ENCODE measurements at regions not wholly inside any gene's neighbourhood (a gene's known extent, or its start where the extent isn't known, plus 50 kb on each side); places are given as distances from the start of the nearest gene placed in this dataset.
"Not testable (repeated sequence)": the region's sequence is repeated elsewhere in the genome, so short reads cannot be mapped to it uniquely, and the experiment has no call there.

GRCh38 chr5:165029099-165029870 lies 1523.9 kb downstream of the MAT2B start:
- Histone ChIP-seq H3K27me3 (ENCODE audit: control insufficient read depth in 5 of 5, insufficient read depth in 4 of 5, low read length in 5 of 5) (no peaks in the 10 kb centered on the region), H3K36me3 (ENCODE audit: control insufficient read depth in 5 of 5, insufficient read depth in 5 of 5, low read length in 5 of 5) (no peaks in the 10 kb centered on the region), H3K4me3 (ENCODE audit: low read depth in 1 of 5, low read length in 5 of 5) (no peak overlapping the region), H3K9ac (ENCODE audit: low read length in 5 of 5) (no peak overlapping the region), H3K27ac (ENCODE audit: low read depth, low read length) (no peak overlapping the region), H3K9me3 (ENCODE audit: control insufficient read depth in 5 of 5, low read length in 5 of 5) (peaks cover 0 to 2% (median 0%) of the 10 kb centered on the region in 5 donors), H3K4me1 (ENCODE audit: control insufficient read depth in 5 of 5, insufficient read depth in 5 of 5, low read length in 5 of 5) (no peaks in the 10 kb centered on the region)

- Histone ChIP-seq H3K9me3 (ENCODE audit: control insufficient read depth in 5 of 5, low read length in 5 of 5) (peaks cover 0 to 2% (median 0%) of the 10 kb centered on the region in 5 donors), H3K4me1 (ENCODE audit: control insufficient read depth in 5 of 5, insufficient read depth in 5 of 5, low read length in 5 of 5) (no peaks in the 10 kb centered on the region), H3K27me3 (ENCODE audit: control insufficient read depth in 5 of 5, insufficient read depth in 4 of 5, low read length in 5 of 5) (no peaks in the 10 kb centered on the region), H3K9ac (ENCODE audit: low read length in 5 of 5) (no peak overlapping the region), H3K4me3 (ENCODE audit: low read depth in 1 of 5, low read length in 5 of 5) (no peak overlapping the region), H3K27ac (ENCODE audit: low read depth, low read length) (no peak overlapping the region), H3K36me3 (ENCODE audit: control insufficient read depth in 5 of 5, insufficient read depth in 5 of 5, low read length in 5 of 5) (no peaks in the 10 kb centered on the region)
Measured at GRCh38 chr5:165030971-165031370, 1525.6 kb downstream of the MAT2B start.

- Histone ChIP-seq H3K27ac (ENCODE audit: low read depth, low read length) (no peak overlapping the region), H3K4me3 (ENCODE audit: low read depth in 1 of 5, low read length in 5 of 5) (no peak overlapping the region), H3K4me1 (ENCODE audit: control insufficient read depth in 5 of 5, insufficient read depth in 5 of 5, low read length in 5 of 5) (no peaks in the 10 kb centered on the region), H3K9ac (ENCODE audit: low read length in 5 of 5) (no peak overlapping the region), H3K9me3 (ENCODE audit: control insufficient read depth in 5 of 5, low read length in 5 of 5) (peaks cover 0 to under 1% (median 0%) of the 10 kb centered on the region in 5 donors), H3K36me3 (ENCODE audit: control insufficient read depth in 5 of 5, insufficient read depth in 5 of 5, low read length in 5 of 5) (no peaks in the 10 kb centered on the region), H3K27me3 (ENCODE audit: control insufficient read depth in 5 of 5, insufficient read depth in 4 of 5, low read length in 5 of 5) (no peaks in the 10 kb centered on the region)
Measured at GRCh38 chr5:165031371-165031770, 1526.0 kb downstream of the MAT2B start.

GRCh38 chr5:165035520-165035919 lies 1530.1 kb downstream of the MAT2B start:
- H3K4me3 ChIP-seq (ENCODE audit: low read depth in 1 of 5, low read length in 5 of 5) = no peak overlapping the region
- no peaks in the 10 kb centered on the region for H3K27me3 ChIP-seq (ENCODE audit: control insufficient read depth in 5 of 5, insufficient read depth in 4 of 5, low read length in 5 of 5)
- H3K36me3 ChIP-seq (ENCODE audit: control insufficient read depth in 5 of 5, insufficient read depth in 5 of 5, low read length in 5 of 5) = no peaks in the 10 kb centered on the region
- no peak overlapping the region for H3K27ac ChIP-seq (ENCODE audit: low read depth, low read length)
- H3K9ac ChIP-seq (ENCODE audit: low read length in 5 of 5) = no peak overlapping the region
- no peaks in the 10 kb centered on the region for H3K9me3 ChIP-seq (ENCODE audit: control insufficient read depth in 5 of 5, low read length in 5 of 5)
- no peaks in the 10 kb centered on the region for H3K4me1 ChIP-seq (ENCODE audit: control insufficient read depth in 5 of 5, insufficient read depth in 5 of 5, low read length in 5 of 5)

DNA sequence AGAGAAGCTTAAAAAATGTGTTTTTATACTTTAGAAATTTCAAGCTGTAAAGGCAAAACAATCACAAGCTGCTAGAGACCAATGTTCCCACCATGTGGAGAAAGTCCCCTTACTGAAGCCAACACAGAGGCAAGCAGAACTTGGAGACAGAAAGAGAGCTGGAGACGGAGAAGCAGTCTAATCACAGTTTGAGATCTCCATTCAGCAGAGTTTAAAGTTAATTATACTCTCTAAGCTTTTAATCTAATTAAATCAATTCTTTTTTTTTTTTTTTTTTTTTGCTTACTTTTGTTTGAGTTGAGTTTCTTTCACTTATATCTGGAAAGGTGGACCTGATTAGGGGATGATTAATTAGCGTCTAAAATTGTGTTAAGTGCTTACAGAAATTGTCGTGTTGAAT lies 1534.3 kb downstream of the MAT2B start:
- H3K9me3 ChIP-seq (ENCODE audit: control insufficient read depth in 5 of 5, low read length in 5 of 5) = no peaks in the 10 kb centered on the region
- no peaks in the 10 kb centered on the region for H3K36me3 ChIP-seq (ENCODE audit: control insufficient read depth in 5 of 5, insufficient read depth in 5 of 5, low read length in 5 of 5)
- no peaks in the 10 kb centered on the region for H3K4me1 ChIP-seq (ENCODE audit: control insufficient read depth in 5 of 5, insufficient read depth in 5 of 5, low read length in 5 of 5)
- H3K4me3 ChIP-seq (ENCODE audit: low read depth in 1 of 5, low read length in 5 of 5) = no peak overlapping the region
- no peaks in the 10 kb centered on the region for H3K27me3 ChIP-seq (ENCODE audit: control insufficient read depth in 5 of 5, insufficient read depth in 4 of 5, low read length in 5 of 5)
- H3K9ac ChIP-seq (ENCODE audit: low read length in 5 of 5) = no peak overlapping the region
- no peak overlapping the region for H3K27ac ChIP-seq (ENCODE audit: low read depth, low read length)

GRCh38 chr5:165045941-165046340 lies 1540.5 kb downstream of the MAT2B start:
- H3K4me3 ChIP-seq (ENCODE audit: low read depth in 1 of 5, low read length in 5 of 5); H3K9ac ChIP-seq (ENCODE audit: low read length in 5 of 5); H3K36me3 ChIP-seq (ENCODE audit: control insufficient read depth in 5 of 5, insufficient read depth in 5 of 5, low read length in 5 of 5); H3K27ac ChIP-seq (ENCODE audit: low read depth, low read length); H3K27me3 ChIP-seq (ENCODE audit: control insufficient read depth in 5 of 5, insufficient read depth in 4 of 5, low read length in 5 of 5); H3K4me1 ChIP-seq (ENCODE audit: control insufficient read depth in 5 of 5, insufficient read depth in 5 of 5, low read length in 5 of 5); H3K9me3 ChIP-seq (ENCODE audit: control insufficient read depth in 5 of 5, low read length in 5 of 5): not testable (repeated sequence)

- H3K9me3 ChIP-seq (ENCODE audit: control insufficient read depth in 5 of 5, low read length in 5 of 5) = no peaks in the 10 kb centered on the region
- H3K4me3 ChIP-seq (ENCODE audit: low read depth in 1 of 5, low read length in 5 of 5) = no peak overlapping the region
Measured at GRCh38 chr5:165055476-165055875, 1550.1 kb downstream of the MAT2B start.

GRCh38 chr5:165057145-165057544 lies 1551.7 kb downstream of the MAT2B start:
- Histone ChIP-seq H3K36me3 (ENCODE audit: control insufficient read depth in 5 of 5, insufficient read depth in 5 of 5, low read length in 5 of 5) (no peaks in the 10 kb centered on the region), H3K27ac (ENCODE audit: low read depth, low read length) (no peak overlapping the region), H3K4me3 (ENCODE audit: low read depth in 1 of 5, low read length in 5 of 5) (no peak overlapping the region), H3K4me1 (ENCODE audit: control insufficient read depth in 5 of 5, insufficient read depth in 5 of 5, low read length in 5 of 5) (no peaks in the 10 kb centered on the region), H3K9me3 (ENCODE audit: control insufficient read depth in 5 of 5, low read length in 5 of 5) (no peaks in the 10 kb centered on the region), H3K27me3 (ENCODE audit: control insufficient read depth in 5 of 5, insufficient read depth in 4 of 5, low read length in 5 of 5) (no peaks in the 10 kb centered on the region), H3K9ac (ENCODE audit: low read length in 5 of 5) (no peak overlapping the region)

More at GRCh38 chr5:165055476-165055875, 1550.1 kb downstream of the MAT2B start:
- Histone ChIP-seq H3K36me3 (ENCODE audit: control insufficient read depth in 5 of 5, insufficient read depth in 5 of 5, low read length in 5 of 5) (no peaks in the 10 kb centered on the region), H3K4me1 (ENCODE audit: control insufficient read depth in 5 of 5, insufficient read depth in 5 of 5, low read length in 5 of 5) (no peaks in the 10 kb centered on the region), H3K9ac (ENCODE audit: low read length in 5 of 5) (no peak overlapping the region), H3K27ac (ENCODE audit: low read depth, low read length) (no peak overlapping the region), H3K27me3 (ENCODE audit: control insufficient read depth in 5 of 5, insufficient read depth in 4 of 5, low read length in 5 of 5) (no peaks in the 10 kb centered on the region)

GRCh38 chr5:165066751-165067385 lies 1561.4 kb downstream of the MAT2B start:
- Histone ChIP-seq H3K27ac (ENCODE audit: low read depth, low read length) (no peak overlapping the region), H3K9me3 (ENCODE audit: control insufficient read depth in 5 of 5, low read length in 5 of 5) (peaks cover 0 to 3% (median 0%) of the 10 kb centered on the region in 5 donors), H3K9ac (ENCODE audit: low read length in 5 of 5) (no peak overlapping the region), H3K27me3 (ENCODE audit: control insufficient read depth in 5 of 5, insufficient read depth in 4 of 5, low read length in 5 of 5) (no peaks in the 10 kb centered on the region), H3K36me3 (ENCODE audit: control insufficient read depth in 5 of 5, insufficient read depth in 5 of 5, low read length in 5 of 5) (no peaks in the 10 kb centered on the region), H3K4me1 (ENCODE audit: control insufficient read depth in 5 of 5, insufficient read depth in 5 of 5, low read length in 5 of 5) (no peaks in the 10 kb centered on the region), H3K4me3 (ENCODE audit: low read depth in 1 of 5, low read length in 5 of 5) (no peak overlapping the region)

DNA sequence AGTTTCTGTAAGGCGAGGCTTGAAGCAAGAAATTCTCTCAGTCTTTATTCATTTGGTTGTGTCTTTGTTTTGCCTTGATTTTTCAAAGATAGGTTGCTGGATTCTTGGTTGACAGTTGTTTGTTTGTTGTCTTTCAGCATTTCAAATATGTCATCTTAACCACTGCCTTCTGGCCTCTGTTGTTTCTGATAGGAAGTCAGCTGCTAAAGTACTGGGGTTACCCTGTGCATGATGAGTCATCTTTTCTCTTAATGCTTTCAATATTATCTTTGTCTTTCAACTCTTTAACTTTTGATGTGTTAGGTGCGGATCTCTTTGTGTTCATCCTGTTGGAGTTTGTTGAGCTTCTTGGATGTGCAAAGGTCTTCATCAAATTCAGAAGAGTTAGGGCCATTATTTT lies 1571.3 kb downstream of the MAT2B start:
- H3K9me3 ChIP-seq (ENCODE audit: control insufficient read depth in 5 of 5, low read length in 5 of 5) = peaks cover 0 to 5% (median 2%) of the 10 kb centered on the region in 5 donors
- H3K27me3 ChIP-seq (ENCODE audit: control insufficient read depth in 5 of 5, insufficient read depth in 4 of 5, low read length in 5 of 5) = peaks cover 0 to 3% (median 0%) of the 10 kb centered on the region in 5 donors
- no peak overlapping the region for H3K9ac ChIP-seq (ENCODE audit: low read length in 5 of 5)

More for the DNA sequence above, 1571.3 kb downstream of the MAT2B start:
- no peak overlapping the region for H3K4me3 ChIP-seq (ENCODE audit: low read depth in 1 of 5, low read length in 5 of 5)
- H3K36me3 ChIP-seq (ENCODE audit: control insufficient read depth in 5 of 5, insufficient read depth in 5 of 5, low read length in 5 of 5) = no peaks in the 10 kb centered on the region
- no peak overlapping the region for H3K27ac ChIP-seq (ENCODE audit: low read depth, low read length)
- no peaks in the 10 kb centered on the region for H3K4me1 ChIP-seq (ENCODE audit: control insufficient read depth in 5 of 5, insufficient read depth in 5 of 5, low read length in 5 of 5)

All from subcutaneous abdominal adipose tissue (tissue), 5 donors.